ENCODE measurements at regions not wholly inside any gene's neighbourhood (a gene's known extent, or its start where the extent isn't known, plus 50 kb on each side); places are given as distances from the start of the nearest gene placed in this dataset.

- DNase-seq (no peak), ATAC-seq (replicated peaks in 1 of 4) (no peak)
- H3K9me3 ChIP-seq, result no peaks in the 10 kb centered on the region
- H3K27ac ChIP-seq (ENCODE audit: low read length), result no peak overlapping the region
- H3K27me3 ChIP-seq (replicated peaks in 1 of 2; ENCODE audit: control insufficient read depth in 2 of 2, extremely low read depth in 1 of 2, insufficient read depth in 2 of 2, low read length in 1 of 2), result peaks cover 0 to 11% of the 10 kb centered on the region in 2 experiments
- CTCF ChIA-PET, result no interaction called here
- Mint-ChIP-seq H3K4me1 (no peaks in the 10 kb centered on the region), H3K36me3 (no peaks in the 10 kb centered on the region), H3K9me3 (no peaks in the 10 kb centered on the region), H3K27me3 (peaks cover 6 to 20% of the 10 kb centered on the region in 2 donors), H3K27ac (no peak overlapping the region), H3K4me3 (no peak overlapping the region)
- H3K4me3 ChIP-seq (ENCODE audit: control insufficient read depth in 1 of 2, extremely low read depth in 1 of 2, low read length in 1 of 2), result no peak overlapping the region
- POLR2A ChIA-PET, result no interaction called here
- no peaks in the 10 kb centered on the region for H3K4me1 ChIP-seq (ENCODE audit: control insufficient read depth in 1 of 2, extremely low read depth in 1 of 2, insufficient read depth in 2 of 2, low read length in 2 of 2)
- 95% methylated on average over 6 of the region's 7 CpGs for WGBS (ENCODE audit: insufficient coverage)
- no peaks in the 10 kb centered on the region for H3K36me3 ChIP-seq (ENCODE audit: control insufficient read depth in 2 of 2, extremely low read depth in 1 of 2, insufficient read depth in 1 of 2, low read length in 1 of 2)
Observed at GRCh38 chr5:66410122-66410521, 186.1 kb upstream of the MAST4 start.

DNA sequence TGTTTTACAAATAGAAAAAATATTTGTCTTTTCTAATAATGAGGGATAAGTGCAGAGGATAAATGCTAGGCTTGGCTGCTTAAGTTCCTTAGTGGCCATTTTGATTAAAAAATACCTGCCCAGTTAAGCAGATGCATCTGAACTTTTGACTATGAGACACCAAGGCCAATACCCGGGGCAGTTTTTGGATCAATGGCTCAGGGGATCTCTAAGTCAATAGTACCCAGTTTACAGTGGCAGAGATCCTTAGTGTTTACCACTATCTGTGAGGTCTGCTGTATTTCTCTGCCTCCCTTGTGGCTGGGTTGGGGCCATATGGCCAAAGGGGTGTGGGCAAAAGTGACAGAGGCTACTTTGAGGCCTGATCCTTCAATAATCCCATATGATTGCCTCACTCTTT is 184.5 kb upstream of the MAST4 start:
- Mint-ChIP-seq H3K27me3 (peaks cover 6 to 14% of the 10 kb centered on the region in 2 donors), H3K4me1 (no peaks in the 10 kb centered on the region), H3K9me3 (no peaks in the 10 kb centered on the region), H3K36me3 (no peaks in the 10 kb centered on the region), H3K4me3 (no peak overlapping the region), H3K27ac (no peak overlapping the region)
- no CpG with 5 or more reads among the region's 1 CpG for WGBS (ENCODE audit: insufficient coverage)
- Histone ChIP-seq H3K36me3 (ENCODE audit: control insufficient read depth in 2 of 2, extremely low read depth in 1 of 2, insufficient read depth in 1 of 2, low read length in 1 of 2) (no peaks in the 10 kb centered on the region), H3K4me1 (ENCODE audit: control insufficient read depth in 1 of 2, extremely low read depth in 1 of 2, insufficient read depth in 2 of 2, low read length in 2 of 2) (no peaks in the 10 kb centered on the region), H3K27me3 (replicated peaks in 1 of 2; ENCODE audit: control insufficient read depth in 2 of 2, extremely low read depth in 1 of 2, insufficient read depth in 2 of 2, low read length in 1 of 2) (peaks cover 0 to 5% of the 10 kb centered on the region in 2 experiments), H3K27ac (ENCODE audit: low read length) (no peak overlapping the region), H3K4me3 (ENCODE audit: control insufficient read depth in 1 of 2, extremely low read depth in 1 of 2, low read length in 1 of 2) (no peak overlapping the region), H3K9me3 (no peaks in the 10 kb centered on the region)
- no peak for ATAC-seq (replicated peaks in 1 of 4)
- ChIA-PET CTCF (no interaction called here), POLR2A (no interaction called here)
- no peak for DNase-seq

- H3K36me3 Mint-ChIP-seq, result no peaks in the 10 kb centered on the region
- CTCF ChIA-PET, result no interaction called here
- H3K9me3 Mint-ChIP-seq, result no peaks in the 10 kb centered on the region
- H3K4me1 ChIP-seq (ENCODE audit: control insufficient read depth in 1 of 2, extremely low read depth in 1 of 2, insufficient read depth in 2 of 2, low read length in 2 of 2), result no peaks in the 10 kb centered on the region
- H3K27ac ChIP-seq (ENCODE audit: low read length), result no peak overlapping the region
- H3K9me3 ChIP-seq, result no peaks in the 10 kb centered on the region
- H3K27me3 Mint-ChIP-seq, result peaks cover 6 to 8% of the 10 kb centered on the region in 2 donors
- no peak for ATAC-seq (replicated peaks in 1 of 4)
- no peaks in the 10 kb centered on the region for H3K36me3 ChIP-seq (ENCODE audit: control insufficient read depth in 2 of 2, extremely low read depth in 1 of 2, insufficient read depth in 1 of 2, low read length in 1 of 2)
- no CpG with 5 or more reads among the region's 1 CpG for WGBS (ENCODE audit: insufficient coverage)
- DNase-seq, result no peak
- no peak overlapping the region for H3K4me3 Mint-ChIP-seq
- no peaks in the 10 kb centered on the region for H3K4me1 Mint-ChIP-seq
- H3K27ac Mint-ChIP-seq, result no peak overlapping the region
- no peak overlapping the region for H3K4me3 ChIP-seq (ENCODE audit: control insufficient read depth in 1 of 2, extremely low read depth in 1 of 2, low read length in 1 of 2)
- H3K27me3 ChIP-seq (replicated peaks in 1 of 2; ENCODE audit: control insufficient read depth in 2 of 2, extremely low read depth in 1 of 2, insufficient read depth in 2 of 2, low read length in 1 of 2), result peaks cover 0 to 5% of the 10 kb centered on the region in 2 experiments
- POLR2A ChIA-PET, result no interaction called here
Observed at GRCh38 chr5:66413931-66414330, 182.3 kb upstream of the MAST4 start.

- Mint-ChIP-seq H3K36me3 (no peaks in the 10 kb centered on the region), H3K9me3 (no peaks in the 10 kb centered on the region), H3K27ac (no peak overlapping the region), H3K4me1 (no peaks in the 10 kb centered on the region), H3K27me3 (peaks cover 4 to 10% of the 10 kb centered on the region in 2 donors), H3K4me3 (no peak overlapping the region)
- no peaks in the 10 kb centered on the region for H3K9me3 ChIP-seq
- ATAC-seq (replicated peaks in 1 of 4) (no peak), DNase-seq (no peak)
- no peaks in the 10 kb centered on the region for H3K4me1 ChIP-seq (ENCODE audit: control insufficient read depth in 1 of 2, extremely low read depth in 1 of 2, insufficient read depth in 2 of 2, low read length in 2 of 2)
- CTCF ChIA-PET, result no interaction called here
- POLR2A ChIA-PET, result no interaction called here
- no peaks in the 10 kb centered on the region for H3K36me3 ChIP-seq (ENCODE audit: control insufficient read depth in 2 of 2, extremely low read depth in 1 of 2, insufficient read depth in 1 of 2, low read length in 1 of 2)
- H3K4me3 ChIP-seq (ENCODE audit: control insufficient read depth in 1 of 2, extremely low read depth in 1 of 2, low read length in 1 of 2), result no peak overlapping the region
- no peaks in the 10 kb centered on the region for H3K27me3 ChIP-seq (replicated peaks in 1 of 2; ENCODE audit: control insufficient read depth in 2 of 2, extremely low read depth in 1 of 2, insufficient read depth in 2 of 2, low read length in 1 of 2)
- no peak overlapping the region for H3K27ac ChIP-seq (ENCODE audit: low read length)
Observed at GRCh38 chr5:66415208-66415607, 181.0 kb upstream of the MAST4 start.

DNA sequence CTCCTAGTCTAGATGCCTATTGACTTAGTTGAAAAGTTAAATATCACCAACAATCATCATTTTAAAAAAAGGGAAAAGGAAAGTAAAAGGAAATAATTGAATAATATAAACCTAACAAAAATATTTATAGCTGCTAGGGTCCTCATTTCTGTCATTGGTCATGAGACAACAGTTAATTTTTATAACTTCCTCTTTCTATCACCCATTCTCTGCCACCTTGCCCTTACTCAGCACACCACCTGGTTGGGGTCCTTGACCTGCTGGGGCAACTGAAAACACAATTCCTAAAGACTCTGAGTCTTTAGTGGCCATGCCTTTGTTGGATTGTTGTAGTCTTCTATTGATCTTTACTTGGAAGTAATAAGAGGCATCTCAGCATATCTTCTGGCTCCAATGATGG is 179.5 kb upstream of the MAST4 start:
- Mint-ChIP-seq H3K27me3 (peaks cover 7 to 20% of the 10 kb centered on the region in 2 donors), H3K4me1 (no peaks in the 10 kb centered on the region), H3K27ac (no peak overlapping the region), H3K4me3 (no peak overlapping the region), H3K9me3 (peaks cover 0 to 5% (median 0%) of the 10 kb centered on the region in 3 donors), H3K36me3 (no peaks in the 10 kb centered on the region)
- ChIA-PET CTCF (no interaction called here), POLR2A (no interaction called here)
- DNase-seq, result no peak
- Histone ChIP-seq H3K27me3 (replicated peaks in 1 of 2; ENCODE audit: control insufficient read depth in 2 of 2, extremely low read depth in 1 of 2, insufficient read depth in 2 of 2, low read length in 1 of 2) (no peaks in the 10 kb centered on the region), H3K27ac (ENCODE audit: low read length) (no peak overlapping the region), H3K36me3 (ENCODE audit: control insufficient read depth in 2 of 2, extremely low read depth in 1 of 2, insufficient read depth in 1 of 2, low read length in 1 of 2) (no peaks in the 10 kb centered on the region), H3K4me1 (ENCODE audit: control insufficient read depth in 1 of 2, extremely low read depth in 1 of 2, insufficient read depth in 2 of 2, low read length in 2 of 2) (no peaks in the 10 kb centered on the region), H3K4me3 (ENCODE audit: control insufficient read depth in 1 of 2, extremely low read depth in 1 of 2, low read length in 1 of 2) (no peak overlapping the region), H3K9me3 (no peaks in the 10 kb centered on the region)
- ATAC-seq (replicated peaks in 1 of 4), result no peak

- ChIA-PET POLR2A (no interaction called here), CTCF (no interaction called here)
- 100% methylated on average over 1 of the region's 2 CpGs for WGBS (ENCODE audit: insufficient coverage)
Observed at GRCh38 chr5:66417781-66418180, 178.4 kb upstream of the MAST4 start.

GRCh38 chr5:66423484-66423883 is 172.7 kb upstream of the MAST4 start:
- 100% methylated on average over 1 of the region's 3 CpGs for WGBS (ENCODE audit: insufficient coverage)
- Mint-ChIP-seq H3K36me3 (no peaks in the 10 kb centered on the region), H3K9me3 (peaks cover 0 to 11% (median 5%) of the 10 kb centered on the region in 3 donors), H3K4me1 (no peaks in the 10 kb centered on the region), H3K4me3 (no peak overlapping the region), H3K27ac (no peak overlapping the region), H3K27me3 (peaks cover 7 to 13% of the 10 kb centered on the region in 2 donors)
- DNase-seq, result no peak
- H3K27me3 ChIP-seq (replicated peaks in 1 of 2; ENCODE audit: control insufficient read depth in 2 of 2, extremely low read depth in 1 of 2, insufficient read depth in 2 of 2, low read length in 1 of 2), result no peaks in the 10 kb centered on the region
- no peak for ATAC-seq (replicated peaks in 1 of 4)
- no peaks in the 10 kb centered on the region for H3K36me3 ChIP-seq (ENCODE audit: control insufficient read depth in 2 of 2, extremely low read depth in 1 of 2, insufficient read depth in 1 of 2, low read length in 1 of 2)
- no peak overlapping the region for H3K4me3 ChIP-seq (ENCODE audit: control insufficient read depth in 1 of 2, extremely low read depth in 1 of 2, low read length in 1 of 2)
- no peaks in the 10 kb centered on the region for H3K4me1 ChIP-seq (ENCODE audit: control insufficient read depth in 1 of 2, extremely low read depth in 1 of 2, insufficient read depth in 2 of 2, low read length in 2 of 2)
- H3K27ac ChIP-seq (ENCODE audit: low read length), result no peak overlapping the region
- ChIA-PET POLR2A (no interaction called here), CTCF (no interaction called here)
- no peaks in the 10 kb centered on the region for H3K9me3 ChIP-seq

More at GRCh38 chr5:66417781-66418180, 178.4 kb upstream of the MAST4 start:
- no peaks in the 10 kb centered on the region for H3K4me1 ChIP-seq (ENCODE audit: control insufficient read depth in 1 of 2, extremely low read depth in 1 of 2, insufficient read depth in 2 of 2, low read length in 2 of 2)
- DNase-seq (no peak), ATAC-seq (replicated peaks in 1 of 4) (no peak)
- H3K36me3 ChIP-seq (ENCODE audit: control insufficient read depth in 2 of 2, extremely low read depth in 1 of 2, insufficient read depth in 1 of 2, low read length in 1 of 2), result no peaks in the 10 kb centered on the region
- Mint-ChIP-seq H3K27me3 (peaks cover 7 to 20% of the 10 kb centered on the region in 2 donors), H3K4me1 (no peaks in the 10 kb centered on the region), H3K4me3 (no peak overlapping the region), H3K36me3 (no peaks in the 10 kb centered on the region), H3K9me3 (peaks cover 0 to 5% (median 0%) of the 10 kb centered on the region in 3 donors), H3K27ac (no peak overlapping the region)
- no peak overlapping the region for H3K4me3 ChIP-seq (ENCODE audit: control insufficient read depth in 1 of 2, extremely low read depth in 1 of 2, low read length in 1 of 2)
- no peak overlapping the region for H3K27ac ChIP-seq (ENCODE audit: low read length)
- H3K9me3 ChIP-seq, result no peaks in the 10 kb centered on the region
- no peaks in the 10 kb centered on the region for H3K27me3 ChIP-seq (replicated peaks in 1 of 2; ENCODE audit: control insufficient read depth in 2 of 2, extremely low read depth in 1 of 2, insufficient read depth in 2 of 2, low read length in 1 of 2)
